HT1080 (cell line): ENCODE measurements at regions not wholly inside any gene's neighbourhood (a gene's known extent, or its start where the extent isn't known, plus 50 kb on each side); places are given as distances from the start of the nearest gene placed in this dataset.

Experiments used
- DNase-seq: peaks from one replicate; pipeline ENCODE4 v3.0.0-alpha.2; 2015; ENCODE audit warnings: low read depth

DNA sequence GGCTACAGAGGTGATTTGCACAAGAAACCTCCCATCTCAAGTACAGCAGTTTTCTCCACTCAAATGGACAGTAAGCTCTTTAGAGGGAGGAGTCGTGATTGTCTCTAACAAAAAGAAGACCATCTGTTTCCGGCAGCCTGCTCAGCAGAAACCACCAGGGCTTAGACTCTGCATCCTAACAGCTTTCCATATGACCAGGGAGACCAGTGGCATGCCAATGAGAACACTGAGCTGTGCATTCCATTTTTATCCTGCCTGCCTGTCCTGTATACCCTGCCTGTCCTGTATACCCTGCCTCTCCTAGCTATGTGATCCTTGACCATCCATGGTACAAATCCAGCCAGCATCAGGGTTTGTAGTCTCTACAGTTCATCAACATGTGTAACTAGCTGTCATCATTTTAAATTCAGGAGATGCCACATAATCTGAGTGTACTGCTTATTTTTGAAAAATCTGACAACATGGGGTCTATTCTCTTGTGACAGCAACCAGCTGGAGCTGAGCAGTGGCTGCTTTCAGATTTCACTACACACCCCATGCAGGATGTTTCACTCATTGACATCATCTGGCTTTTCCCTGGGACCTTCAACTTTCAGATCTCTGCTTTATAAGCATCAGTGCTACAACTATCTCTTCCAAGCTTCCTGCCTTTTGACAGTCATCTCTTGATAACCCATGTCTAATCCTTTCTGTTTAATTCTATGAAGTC lies 50.5 kb upstream of the POU2AF2 start:
- no peak for DNase-seq

DNA sequence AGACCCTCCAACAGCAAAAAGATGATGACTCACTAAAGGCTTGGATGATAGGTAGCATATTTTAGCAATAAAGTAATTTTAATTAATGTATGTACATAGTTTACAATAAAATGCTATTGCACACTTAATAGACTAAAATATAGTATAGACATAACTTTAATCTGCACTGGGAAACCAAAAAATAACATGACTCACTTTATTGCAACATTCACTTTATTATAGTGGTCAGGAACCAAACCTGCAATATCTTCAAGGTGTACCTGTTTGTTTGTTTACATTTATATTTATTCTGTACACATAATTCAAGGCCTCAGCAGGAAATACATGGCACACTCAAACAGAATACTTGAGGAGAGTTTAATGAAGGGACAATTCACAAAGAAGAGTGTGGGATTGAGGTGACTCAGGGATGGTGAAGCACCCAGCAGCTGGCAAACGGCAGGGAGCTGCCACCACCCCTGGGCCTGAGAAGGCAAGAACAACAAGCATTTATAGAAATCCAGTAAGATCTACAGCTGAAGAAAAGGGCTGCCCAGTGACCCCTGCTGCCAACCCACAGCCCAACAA lies 51.5 kb upstream of the POU2AF2 start:
- DNase-seq, result no peak

DNA sequence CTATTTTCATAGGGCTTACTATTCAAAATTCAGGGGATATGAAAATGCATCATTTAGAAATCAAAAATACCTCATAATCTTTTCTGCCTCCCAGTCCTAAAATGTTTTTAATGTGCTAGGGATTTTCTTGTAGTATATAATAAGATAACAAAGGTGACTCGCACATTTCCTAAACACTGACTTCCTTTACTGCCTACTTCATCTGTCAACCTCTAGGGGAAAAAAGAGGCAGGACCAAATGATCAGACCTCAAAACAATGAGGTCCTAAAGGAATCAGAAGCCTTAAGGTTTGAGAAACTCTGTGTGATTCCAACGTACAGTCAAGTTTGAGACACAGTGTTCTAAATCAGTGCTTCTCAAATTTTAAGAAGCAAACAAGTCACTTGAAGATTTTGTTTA lies 56.1 kb upstream of the POU2AF2 start:
- DNase-seq, result no peak

DNA sequence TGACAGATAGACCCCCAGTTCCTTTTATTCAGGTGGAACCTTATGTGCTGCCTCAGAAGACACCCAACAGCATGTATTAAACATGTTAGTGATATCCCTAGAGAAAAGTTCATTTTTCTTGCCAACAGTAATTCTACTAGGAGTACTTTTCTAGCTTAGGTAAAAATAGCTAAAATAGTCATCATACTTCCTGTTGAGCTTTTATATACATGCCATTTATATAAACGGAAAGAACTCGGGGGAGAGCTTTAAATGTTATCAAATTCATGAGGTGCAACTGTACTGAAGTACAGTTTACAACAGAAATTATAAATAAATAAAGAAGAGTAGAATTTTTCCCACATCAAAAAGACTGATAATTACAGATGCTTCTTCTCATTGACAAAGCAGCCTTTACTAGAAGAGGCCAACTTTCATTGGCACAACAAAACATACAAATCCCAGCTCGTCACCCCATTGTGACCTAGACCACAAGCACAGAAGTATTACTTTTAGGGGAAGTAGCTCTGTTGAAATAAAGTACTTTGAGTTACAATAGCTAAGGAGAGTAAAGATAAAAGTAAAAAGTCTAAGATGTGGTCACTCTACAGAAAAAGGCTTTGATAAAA lies 59.1 kb upstream of the POU2AF2 start:
- DNase-seq, result no peak

DNA sequence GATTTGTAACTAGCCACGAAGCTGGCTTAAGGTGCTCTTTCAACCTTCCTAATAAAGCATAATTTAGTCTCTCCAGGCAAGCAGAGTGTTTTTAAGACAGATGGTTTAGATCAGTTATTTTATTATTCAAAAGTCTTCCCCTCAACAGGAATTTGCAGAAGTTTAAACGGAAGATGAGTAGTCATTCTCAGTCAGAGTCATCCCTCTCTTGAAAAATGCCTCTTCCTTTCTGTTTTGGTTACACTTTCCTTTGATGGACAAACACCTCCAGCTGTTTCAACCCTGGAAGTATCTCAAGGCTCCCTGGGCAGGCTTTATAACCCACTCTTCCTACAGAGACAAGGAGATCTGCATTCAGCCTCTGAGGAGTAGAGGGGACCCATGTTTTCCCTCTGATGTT lies 60.3 kb upstream of the POU2AF2 start:
- DNase-seq, result no peak

DNA sequence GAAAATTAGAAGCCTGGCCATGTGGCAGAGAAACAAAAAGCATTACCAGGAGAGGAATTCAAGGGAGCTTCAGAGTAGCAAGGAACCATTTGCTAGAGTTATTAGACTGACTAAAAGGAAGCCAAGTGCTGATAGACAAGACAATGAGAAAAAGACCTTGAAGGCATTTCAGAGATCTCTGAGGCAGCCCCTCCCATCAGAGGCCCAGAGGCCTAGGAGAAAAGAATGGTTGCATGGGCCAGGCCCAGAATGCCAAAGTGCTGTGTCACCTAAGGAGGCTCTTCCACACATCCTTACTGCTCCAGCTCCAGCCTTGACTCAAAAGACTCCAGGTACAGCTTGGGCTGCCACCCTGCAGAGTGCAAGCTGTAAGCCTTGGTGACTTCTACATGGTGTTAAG lies 61.8 kb upstream of the POU2AF2 start:
- DNase-seq, result peak; percentile 11

DNA sequence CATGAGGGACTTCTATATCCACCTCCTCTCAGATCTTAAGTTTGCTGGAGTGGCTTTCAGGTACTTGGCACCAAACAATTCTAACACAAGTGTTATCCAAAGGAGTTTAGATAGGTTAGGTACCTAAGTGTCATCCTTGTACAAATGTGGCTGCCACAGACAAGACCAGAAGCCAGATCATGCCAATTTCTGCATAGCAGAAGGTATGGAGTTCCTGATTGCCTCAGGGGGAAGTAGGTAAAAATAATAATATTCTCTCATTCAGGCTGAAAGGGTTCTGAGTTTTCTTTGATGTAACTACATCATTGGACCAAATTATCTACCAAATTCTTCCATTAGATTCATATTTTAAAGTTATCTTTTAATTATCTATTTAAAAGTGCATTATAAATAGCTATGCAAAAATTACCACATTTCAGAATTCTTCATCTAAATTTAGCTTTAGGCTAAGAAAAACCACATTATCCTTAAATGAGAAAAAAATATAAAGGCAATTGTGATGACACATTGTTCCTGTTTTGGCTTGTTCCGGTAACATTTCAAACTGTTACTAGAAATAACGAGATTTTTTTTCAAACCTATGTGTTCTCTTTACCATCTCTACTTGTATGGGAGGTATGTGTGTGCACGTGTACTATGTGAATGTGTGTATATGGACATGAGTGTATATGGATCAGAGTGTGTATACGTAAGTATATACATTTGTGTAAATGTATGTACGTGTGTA lies 66.2 kb upstream of the POU2AF2 start:
- DNase-seq, result no peak

DNA sequence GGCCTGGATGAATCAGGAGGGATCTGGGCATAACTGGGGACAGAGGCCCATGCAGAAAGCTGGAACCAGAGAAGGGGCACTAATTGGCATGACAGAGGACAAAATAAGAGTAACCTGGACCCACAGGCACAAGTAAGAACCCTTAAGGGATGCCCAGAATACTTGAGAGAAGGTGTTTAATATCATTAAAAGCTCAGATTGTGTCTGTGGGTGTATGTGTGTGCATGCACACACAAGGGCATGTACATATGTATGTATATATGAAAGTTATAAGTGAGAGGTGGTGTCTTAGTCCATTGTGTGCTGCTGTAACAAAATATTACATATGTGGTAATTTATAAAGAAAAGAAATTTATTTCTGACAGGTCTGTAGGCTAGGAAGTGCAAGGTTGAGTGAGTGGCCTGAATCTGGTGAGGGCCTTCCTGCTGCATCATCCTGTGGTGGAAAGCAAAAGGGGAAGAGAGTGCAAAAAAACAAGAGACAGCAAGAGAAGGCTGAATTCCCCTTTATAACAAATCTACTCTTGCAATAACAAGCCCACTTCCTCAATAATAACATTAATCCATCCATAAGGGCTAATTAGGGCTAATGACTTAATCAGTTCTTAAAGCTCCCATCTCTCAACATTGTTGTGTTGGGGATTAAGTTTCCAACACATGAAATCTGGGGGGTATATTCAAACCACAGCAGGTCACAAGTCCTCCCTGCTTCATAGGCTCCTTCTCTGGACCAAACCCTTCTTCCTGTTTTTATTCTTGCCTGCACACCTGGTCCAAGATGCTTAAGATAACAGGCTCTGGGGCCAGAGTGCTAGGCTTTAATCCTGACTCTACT lies 68.3 kb upstream of the POU2AF2 start:
- DNase-seq, result no peak

DNA sequence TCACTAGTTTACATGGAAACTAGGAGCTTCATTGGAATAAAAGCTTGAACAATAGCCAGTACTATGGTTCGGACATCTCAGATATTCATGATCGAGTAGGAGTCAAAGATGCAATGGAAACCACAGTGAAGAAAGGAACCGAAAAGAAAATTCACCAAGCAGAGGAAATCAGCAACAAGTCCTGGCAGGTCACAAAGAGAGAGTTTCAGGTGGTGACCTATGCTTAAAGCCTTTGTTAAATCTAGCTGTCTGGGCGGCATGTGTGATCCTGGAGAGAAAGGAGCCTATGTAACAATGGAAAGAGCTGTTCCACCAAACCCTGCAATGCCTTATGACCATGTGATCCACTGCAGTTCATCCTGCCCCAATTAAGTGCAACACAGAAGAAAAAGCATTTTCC lies 68.9 kb upstream of the POU2AF2 start:
- DNase-seq, result no peak

DNA sequence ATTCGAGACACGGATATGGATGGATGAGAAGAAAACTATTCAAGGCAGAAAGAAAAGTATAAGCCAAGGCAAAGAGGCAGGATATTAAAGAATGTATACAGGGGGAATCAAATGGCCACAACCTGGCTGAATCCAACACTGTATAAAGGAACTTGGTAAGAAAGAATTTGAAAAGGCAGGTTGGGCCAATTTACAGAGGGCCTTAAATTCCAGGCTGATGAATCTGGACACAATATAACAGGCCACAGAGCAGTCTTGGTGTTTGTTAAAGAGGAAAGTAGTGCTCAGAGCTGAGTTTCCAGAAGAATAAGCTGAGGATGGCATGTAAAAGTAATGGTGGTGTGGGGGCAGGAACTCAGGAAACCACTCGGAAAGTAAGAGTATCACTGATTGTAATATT lies 72.3 kb upstream of the POU2AF2 start:
- no peak for DNase-seq

DNA sequence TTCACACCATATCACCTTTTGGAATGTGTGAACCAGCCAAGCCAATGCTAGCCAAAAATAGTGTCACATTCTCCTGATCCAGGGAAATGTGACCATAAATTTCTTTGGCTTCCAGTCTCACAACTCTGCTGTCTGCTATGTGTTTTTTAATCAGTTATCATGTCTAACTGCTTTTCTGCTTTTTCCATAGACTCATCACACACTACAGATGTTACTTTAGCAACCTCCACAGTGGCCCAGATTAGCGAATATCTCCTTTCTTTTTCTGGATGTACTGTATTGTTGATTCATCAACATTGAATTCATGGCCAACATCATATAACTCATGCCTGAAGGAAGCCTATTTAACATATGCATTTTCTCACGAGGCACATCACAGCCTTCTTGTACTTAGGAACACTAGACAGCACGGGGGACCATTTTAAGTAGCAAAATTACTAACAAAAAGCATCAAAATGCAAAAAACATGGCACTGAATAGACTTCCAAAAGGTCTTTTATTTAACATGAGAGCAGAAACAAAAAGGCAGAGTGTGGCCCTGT lies 73.1 kb upstream of the POU2AF2 start:
- DNase-seq, result no peak

DNA sequence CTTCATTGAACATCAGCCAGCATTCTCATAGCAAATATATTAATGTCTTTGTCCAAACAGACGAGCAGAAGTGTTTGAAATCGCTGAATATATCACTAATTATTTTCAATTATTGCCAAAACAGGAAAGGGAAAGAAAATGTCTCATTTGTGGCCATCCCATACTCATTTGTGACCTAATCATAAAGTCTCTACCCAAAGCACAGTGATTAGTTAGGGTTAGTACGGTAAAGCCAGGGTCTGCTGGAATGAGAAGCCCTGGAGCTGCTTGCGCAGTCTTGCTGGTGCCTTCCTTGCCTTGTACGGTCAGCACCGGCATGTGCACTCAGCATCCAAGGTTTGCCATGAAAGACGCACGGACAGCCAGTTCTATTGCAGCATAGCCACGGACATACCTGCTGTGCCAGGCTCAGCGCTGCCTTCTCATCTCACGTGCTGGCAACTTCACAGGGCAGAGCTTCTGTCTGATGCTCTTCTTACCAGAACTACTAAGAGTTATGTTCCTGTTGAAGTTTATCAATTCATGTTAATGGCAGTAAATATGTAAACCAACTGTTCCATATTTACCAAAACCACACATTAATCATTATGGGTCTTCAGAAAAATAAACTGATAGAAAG lies 74.7 kb upstream of the POU2AF2 start:
- DNase-seq, result no peak

DNA sequence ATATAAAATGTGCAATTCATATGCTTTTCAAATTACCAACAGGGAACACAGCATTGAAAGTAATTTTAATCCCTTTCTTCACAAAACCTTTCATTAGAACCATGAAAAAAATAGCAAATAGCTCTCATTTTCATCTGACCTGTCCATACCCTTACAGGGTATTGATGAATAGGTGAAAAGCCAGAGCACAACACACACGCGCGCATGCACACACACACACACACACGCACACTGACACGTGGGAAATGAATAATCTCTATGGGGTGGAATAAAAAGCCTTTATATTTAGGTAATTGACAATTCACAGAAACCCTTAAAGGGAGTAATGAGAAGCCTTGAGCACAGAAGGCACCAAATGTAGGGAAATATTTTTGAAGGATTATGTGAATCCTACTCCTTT lies 76.2 kb upstream of the POU2AF2 start:
- DNase-seq, result no peak

DNA sequence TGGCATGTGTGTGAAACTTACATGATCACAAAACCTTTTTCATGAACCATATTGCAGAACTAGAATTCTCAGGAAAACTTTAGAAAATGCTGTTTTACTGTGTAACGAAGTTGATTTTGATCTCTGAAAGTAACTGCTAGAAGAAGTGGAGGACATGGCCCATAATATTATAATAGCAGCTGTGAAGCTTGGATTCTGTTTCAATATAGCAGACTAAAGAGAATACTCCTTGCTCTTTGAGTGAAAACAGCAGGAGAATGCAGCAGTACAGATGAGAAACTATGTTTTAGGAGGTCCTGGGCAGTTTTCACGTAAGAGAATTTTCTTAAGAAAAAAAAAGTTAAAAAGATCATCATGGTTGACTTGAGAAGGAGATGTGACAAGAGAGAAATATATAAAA lies 76.7 kb upstream of the POU2AF2 start:
- DNase-seq, result no peak

DNA sequence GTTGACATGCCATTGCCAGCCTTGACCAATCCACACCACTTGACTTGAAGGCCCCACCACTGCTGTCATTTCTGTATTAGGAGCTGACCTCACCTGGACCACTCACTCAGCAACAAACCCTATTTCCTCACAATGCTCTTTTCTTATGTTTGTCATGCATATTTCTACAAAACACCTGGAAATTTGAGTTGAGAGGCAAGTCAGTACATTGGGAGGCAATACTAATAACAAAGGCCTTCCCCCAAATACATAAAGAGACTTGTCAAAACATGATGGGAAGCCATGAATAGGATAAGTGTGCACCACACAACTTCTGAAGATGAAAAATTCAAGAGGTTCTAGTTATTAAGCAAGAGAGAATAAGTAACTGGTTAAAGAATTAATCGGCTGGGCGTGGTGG lies 77.9 kb upstream of the POU2AF2 start:
- no peak for DNase-seq

DNA sequence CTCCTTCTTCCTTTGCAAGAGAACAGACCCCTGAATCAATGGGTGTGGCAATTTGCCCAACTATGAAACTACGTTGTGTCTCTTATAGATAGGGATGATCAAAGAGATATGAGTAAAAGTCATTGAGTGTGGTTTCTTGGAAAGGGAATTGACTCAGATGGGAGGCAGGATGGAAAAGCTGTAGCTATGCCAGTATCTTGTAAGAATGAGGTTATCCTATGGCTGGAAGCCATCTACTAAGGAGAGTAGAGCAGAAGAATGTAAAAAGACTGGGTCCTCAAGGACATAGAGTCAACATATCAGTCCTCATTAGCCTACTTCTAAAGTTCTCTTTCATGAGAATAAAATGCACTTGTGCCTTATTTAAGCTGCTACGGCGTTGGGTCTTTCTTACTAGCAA lies 78.9 kb upstream of the POU2AF2 start:
- DNase-seq, result no peak

DNA sequence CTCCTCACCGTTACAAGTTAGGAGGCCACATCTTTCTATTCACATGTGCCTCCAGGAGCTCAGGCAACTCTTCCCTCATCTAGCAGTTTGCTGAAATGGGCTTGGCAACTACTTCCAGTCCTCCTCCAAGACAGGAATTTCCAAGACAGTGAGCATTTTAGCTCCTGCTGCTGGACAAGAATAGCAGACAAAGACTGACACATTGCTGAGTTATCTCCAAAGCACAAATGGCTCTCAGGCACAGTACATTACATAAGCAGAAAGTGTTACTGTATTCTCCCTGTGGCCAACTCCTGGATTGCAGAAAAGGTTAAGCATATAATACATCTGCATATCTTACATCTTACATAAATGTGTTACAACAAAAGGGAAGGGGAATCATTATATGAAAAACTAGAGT lies 83.2 kb upstream of the POU2AF2 start:
- no peak for DNase-seq

DNA sequence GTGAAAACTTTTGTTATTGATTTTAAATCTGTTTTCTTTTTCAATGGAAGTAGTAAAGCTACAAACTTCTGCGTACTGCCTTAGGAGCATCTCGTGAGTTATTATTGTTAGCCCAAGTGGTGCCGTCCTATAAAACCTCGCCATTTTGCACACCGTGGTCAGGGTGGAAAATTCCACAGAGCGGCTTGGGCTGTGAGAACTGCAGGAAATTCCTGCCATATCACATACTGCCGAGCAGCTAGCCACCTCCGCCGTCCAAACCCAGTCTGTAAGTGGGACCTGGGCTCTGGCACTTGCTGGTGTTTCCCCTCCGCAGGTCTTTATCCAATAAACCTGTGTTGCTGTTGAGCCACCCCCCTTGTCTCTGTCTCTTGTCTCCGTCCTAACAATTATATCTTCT lies 88.0 kb upstream of the POU2AF2 start:
- no peak for DNase-seq

DNA sequence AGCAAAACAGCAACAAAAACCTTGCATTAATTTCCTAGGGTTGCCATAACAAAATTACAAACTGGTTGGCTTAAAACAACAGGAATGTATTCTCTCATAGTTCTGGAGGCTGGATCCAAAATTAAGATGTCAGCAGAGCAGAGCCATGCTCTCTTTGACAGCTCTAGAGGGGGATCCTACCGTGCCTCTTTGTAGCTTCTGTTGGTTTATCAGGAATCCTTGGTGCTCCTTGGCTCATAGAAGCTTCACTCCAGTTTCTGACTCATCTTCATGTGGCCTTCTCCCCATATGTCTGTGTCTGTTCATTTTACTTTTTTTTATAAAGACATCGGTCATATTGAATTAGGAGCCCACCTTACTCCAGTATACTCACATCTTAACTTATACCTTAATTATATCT lies 90.5 kb upstream of the POU2AF2 start:
- no peak for DNase-seq

DNA sequence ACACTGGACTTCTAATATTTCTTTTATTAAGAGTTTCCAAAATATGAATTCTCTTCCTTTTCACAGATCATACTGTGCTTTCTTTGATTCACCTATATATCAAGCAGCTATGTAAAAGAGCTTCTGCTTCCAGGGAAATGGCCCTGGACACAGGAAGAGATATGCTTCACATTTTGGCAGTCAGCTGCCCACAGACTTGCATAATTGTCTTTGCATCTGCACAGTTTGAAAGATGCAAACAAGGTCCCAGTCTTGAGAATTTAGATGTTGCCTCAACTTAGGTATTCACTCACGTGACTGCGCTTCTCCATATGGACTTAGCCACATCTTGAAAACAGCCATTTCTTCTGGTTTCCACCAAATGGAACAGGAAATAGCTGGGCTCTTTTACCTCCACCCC lies 92.3 kb upstream of the POU2AF2 start:
- DNase-seq, result no peak

DNA sequence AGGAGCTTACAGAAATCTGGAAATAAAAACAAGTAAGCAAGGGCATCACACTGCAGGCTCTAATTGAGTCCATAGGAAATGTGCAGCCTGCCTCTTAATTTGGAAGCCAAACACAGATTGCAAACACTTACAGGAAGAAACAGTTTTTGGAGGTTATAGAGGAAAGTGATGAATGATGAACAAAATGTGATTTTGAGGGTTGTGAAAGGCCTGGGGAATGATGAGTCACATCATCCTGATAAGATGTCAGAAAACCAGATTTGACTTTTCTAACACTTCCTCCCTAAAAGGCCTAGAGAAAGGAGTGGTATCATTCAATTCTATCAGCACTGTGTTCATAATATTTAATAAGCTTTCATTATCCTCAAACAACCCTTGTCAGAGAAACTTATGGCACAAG lies 96.6 kb upstream of the POU2AF2 start:
- DNase-seq, result no peak
